Epithelial cell of esophagus (primary cell): ENCODE measurements at regions not wholly inside any gene's neighbourhood (a gene's known extent, or its start where the extent isn't known, plus 50 kb on each side); places are given as distances from the start of the nearest gene placed in this dataset.

Source experiments
- DNase-seq: peaks from one replicate; pipeline ENCODE4 v3.0.0; 2010; ENCODE audit warnings: low read depth
- H3K4me3 ChIP-seq: 2 replicates; pipeline ENCODE4 v1.5.1; 2011; ENCODE audit warnings: mild to moderate bottlenecking, low read length, control low read depth
- TF ChIP-seq, protein P1 (sequence below): IDR thresholded peaks from 2 replicates; pipeline ENCODE4 v1.5.1; 2011; ENCODE audit warnings: low read depth, mild to moderate bottlenecking, low read length, control low read depth, inconsistent platforms; ENCODE audit not compliant: insufficient read depth; ENCODE audit errors: missing control alignments

DNA sequence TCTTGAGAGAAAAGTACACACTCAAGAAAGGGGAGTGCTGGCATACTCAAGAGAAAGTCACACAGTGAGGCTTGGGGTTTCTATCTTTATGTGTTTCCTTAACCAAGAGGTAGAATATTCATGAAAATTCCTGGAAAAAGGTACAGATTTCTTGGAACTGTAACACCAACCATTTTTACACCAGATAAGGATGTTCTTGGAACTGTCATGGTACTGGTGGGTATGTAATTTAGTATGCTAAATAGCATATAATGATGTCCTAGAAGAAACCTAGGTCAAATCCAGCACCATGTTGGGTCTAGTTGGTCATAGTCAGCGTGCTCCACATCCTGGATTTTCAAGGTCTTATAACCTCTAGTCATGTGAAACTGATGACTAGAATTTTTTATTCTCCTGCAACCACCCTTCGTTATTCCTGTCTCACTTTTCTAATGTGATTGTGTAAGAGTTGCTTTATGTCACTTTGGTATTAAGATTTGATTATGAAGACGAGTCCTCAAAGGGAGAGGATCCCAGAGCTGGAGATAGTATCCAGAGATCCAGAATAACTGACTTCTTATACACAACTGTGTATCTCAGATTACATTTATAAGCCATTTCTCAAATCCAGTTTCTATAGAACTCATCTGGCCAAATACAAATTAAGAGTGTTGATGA, 510.1 kb downstream of the TMTC2 start:
- no peak for DNase-seq
- H3K4me3 ChIP-seq: no peak overlapping the region
- TF ChIP-seq, protein P1, sequence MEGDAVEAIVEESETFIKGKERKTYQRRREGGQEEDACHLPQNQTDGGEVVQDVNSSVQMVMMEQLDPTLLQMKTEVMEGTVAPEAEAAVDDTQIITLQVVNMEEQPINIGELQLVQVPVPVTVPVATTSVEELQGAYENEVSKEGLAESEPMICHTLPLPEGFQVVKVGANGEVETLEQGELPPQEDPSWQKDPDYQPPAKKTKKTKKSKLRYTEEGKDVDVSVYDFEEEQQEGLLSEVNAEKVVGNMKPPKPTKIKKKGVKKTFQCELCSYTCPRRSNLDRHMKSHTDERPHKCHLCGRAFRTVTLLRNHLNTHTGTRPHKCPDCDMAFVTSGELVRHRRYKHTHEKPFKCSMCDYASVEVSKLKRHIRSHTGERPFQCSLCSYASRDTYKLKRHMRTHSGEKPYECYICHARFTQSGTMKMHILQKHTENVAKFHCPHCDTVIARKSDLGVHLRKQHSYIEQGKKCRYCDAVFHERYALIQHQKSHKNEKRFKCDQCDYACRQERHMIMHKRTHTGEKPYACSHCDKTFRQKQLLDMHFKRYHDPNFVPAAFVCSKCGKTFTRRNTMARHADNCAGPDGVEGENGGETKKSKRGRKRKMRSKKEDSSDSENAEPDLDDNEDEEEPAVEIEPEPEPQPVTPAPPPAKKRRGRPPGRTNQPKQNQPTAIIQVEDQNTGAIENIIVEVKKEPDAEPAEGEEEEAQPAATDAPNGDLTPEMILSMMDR: no peak

DNA sequence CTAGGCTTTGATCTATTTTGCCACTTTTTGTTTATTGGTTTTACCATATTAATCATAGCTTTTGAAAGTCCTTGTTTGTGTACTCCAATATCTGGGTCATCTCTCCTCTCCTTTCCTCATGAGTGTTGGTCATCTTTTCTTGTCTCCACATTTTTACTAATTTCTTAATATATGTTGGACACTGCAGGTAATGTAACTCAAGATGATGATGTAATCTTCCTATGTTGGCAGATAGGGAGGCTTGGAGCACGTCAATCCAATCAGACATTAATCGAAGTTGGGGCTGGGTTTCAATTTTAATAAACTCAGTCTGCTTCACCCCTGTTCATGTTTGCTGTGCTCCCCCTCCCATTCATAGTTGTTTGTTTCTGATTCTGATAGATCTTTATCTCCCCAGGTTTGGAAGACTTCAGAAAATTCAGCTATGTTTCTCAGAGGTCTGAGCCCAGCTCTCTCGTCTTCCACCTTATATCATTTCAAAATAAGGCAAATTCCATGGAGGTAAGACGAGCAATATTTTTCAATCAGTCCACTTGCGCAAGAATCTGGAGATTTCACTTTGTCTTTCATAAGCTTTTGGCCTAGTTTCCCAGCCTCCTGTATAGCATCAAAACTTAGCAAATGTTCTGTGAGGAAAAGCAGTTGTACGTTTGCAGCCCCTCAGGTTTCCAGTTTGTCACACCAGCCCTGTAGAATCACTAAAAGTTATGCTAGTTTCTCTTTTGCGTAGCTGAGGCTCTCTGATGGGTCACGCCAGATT, 504.1 kb downstream of the TMTC2 start:
- DNase-seq: no peak
- TF ChIP-seq, protein P1: no peak
- no peak overlapping the region for H3K4me3 ChIP-seq

DNA sequence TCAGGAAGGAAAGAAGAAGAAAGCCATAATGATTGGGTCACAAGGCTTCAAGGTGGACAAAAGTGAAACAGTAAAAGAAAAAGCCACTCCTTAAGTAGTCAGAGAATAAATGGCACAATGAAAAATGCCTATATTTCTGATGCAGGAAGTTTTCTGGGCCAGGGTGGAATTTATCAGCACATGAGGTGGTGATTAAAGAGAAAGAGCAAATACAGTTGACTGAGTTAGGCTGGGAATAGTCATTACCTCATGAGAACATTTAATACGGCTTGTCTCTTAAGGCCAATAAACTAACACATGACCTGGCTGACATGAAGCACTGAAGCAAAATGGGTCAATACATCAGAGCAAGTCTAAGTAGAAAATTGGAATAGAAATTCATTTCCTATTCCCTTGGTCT, 499.7 kb downstream of the TMTC2 start:
- H3K4me3 ChIP-seq: no peak overlapping the region
- TF ChIP-seq, protein P1: no peak
- no peak for DNase-seq

DNA sequence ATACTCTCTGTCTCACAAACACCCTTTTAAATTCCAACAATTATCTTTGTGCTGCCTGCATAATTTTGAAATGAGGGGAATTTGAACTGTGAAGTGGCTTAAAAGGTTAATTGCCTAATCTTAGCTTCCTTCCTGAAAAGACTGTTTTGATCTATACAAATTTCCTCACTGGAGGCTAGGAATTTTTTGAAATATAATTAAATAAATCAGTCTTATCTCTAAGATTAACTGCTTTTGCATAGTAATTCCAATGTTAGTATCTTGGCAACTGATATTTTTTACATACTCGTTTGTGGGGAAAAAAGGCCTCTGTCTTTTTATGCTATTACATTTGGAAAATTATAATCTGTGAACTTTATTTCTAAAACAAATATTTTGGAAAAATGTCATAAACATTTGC, 498.5 kb downstream of the TMTC2 start:
- H3K4me3 ChIP-seq: no peak overlapping the region
- TF ChIP-seq, protein P1: no peak
- DNase-seq: no peak
